Transverse colon (tissue), 4 donors: ENCODE measurements at regions not wholly inside any gene's neighbourhood (a gene's known extent, or its start where the extent isn't known, plus 50 kb on each side); places are given as distances from the start of the nearest gene placed in this dataset.

ENCODE experiments used
- DNase-seq: peaks from one replicate; pipeline ENCODE4 v3.0.0-alpha.2; 2019
- H3K27ac ChIP-seq, 4 donors: fragments of 200-600 bp; sonication (generic); 2 replicates each; pipeline ENCODE4 v1.5.1; 2016 to 2018; ENCODE audit warnings: inconsistent platforms in 4 of 4
- H3K27me3 ChIP-seq: fragments of 200-600 bp; sonication (generic); 2 replicates; pipeline ENCODE4 v1.5.1; 2017; ENCODE audit warnings: inconsistent platforms
- H3K36me3 ChIP-seq, 4 donors: fragments of 200-600 bp; sonication (generic); 2 replicates each; pipeline ENCODE4 v1.5.1; 2017 to 2019; ENCODE audit warnings: inconsistent platforms in 4 of 4
- H3K4me1 ChIP-seq, 4 donors: fragments of 200-600 bp; sonication (generic); 2 replicates each; pipeline ENCODE4 v1.5.1; 2017 to 2020; ENCODE audit warnings: inconsistent platforms in 4 of 4
- H3K4me3 ChIP-seq, 4 donors: fragments of 200-600 bp; sonication (generic); 1 replicate in 1 of 4; 2 replicates in 3 of 4; pipeline versions ENCODE4 v1.5.1 to v1.6.1; 2017 to 2019; ENCODE audit warnings: inconsistent platforms in 4 of 4
- H3K9me3 ChIP-seq, 2 donors: fragments of 200-600 bp; sonication (generic); 2 replicates each; pipeline ENCODE4 v1.5.1; 2017 to 2019; ENCODE audit warnings: inconsistent platforms in 2 of 2
- CTCF ChIP-seq, 5 experiments: fragments of 200-600 bp in 3 of 5; fragments of 450-650 bp in 2 of 5; sonication (generic) in 3 of 5; IDR thresholded peaks; 1 replicate in 2 of 5; 2 replicates in 3 of 5; pipeline ENCODE4 v1.5.1; 2016 to 2017; ENCODE audit warnings: antibody characterized with exemption in 5 of 5, inconsistent platforms in 3 of 5, mild to moderate bottlenecking in 2 of 5, moderate library complexity in 1 of 5
- EP300 ChIP-seq: sonication (generic); formaldehyde crosslinking; IDR thresholded peaks from one replicate; pipeline ENCODE4 v1.6.1; 2017; ENCODE audit warnings: antibody characterized with exemption, low read depth
- POLR2A ChIP-seq: fragments of 450-650 bp; IDR thresholded peaks from one replicate; pipeline ENCODE4 v1.6.1; 2016; ENCODE audit warnings: antibody characterized with exemption, mild to moderate bottlenecking, moderate library complexity
- POLR2AphosphoS5 ChIP-seq, 3 donors: sonication (generic); formaldehyde crosslinking; IDR thresholded peaks; one replicate each; pipeline ENCODE4 v1.6.1; 2016; ENCODE audit warnings: antibody characterized with exemption in 3 of 3
- WGBS, 2 donors: methylation state at CpG; one replicate each; pipeline ENCODE4 v1.1.5; 2018; ENCODE audit warnings: low coverage in 1 of 2; 5-methylcytosine and 5-hydroxymethylcytosine counted together
- in situ Hi-C, 4 donors: fragments of 200-750 bp; cut with MboI; loops; one replicate each; pipeline versions ENCODE4 v1.15.0 to v1.15.1; 2017; ENCODE audit warnings: low sequenced_read_pairs in 3 of 4, low pct_ligation_motif_present in 1 of 4, low pct_unique_long_range_greater_than_20kb in 1 of 4
- intact Hi-C: fragments of 100-400 bp; cut with DNase I; formaldehyde crosslinking; loops from one replicate; pipeline ENCODE4 v1.15.1; 2023; ENCODE audit warnings: low total_unique reads

GRCh38 chrX:107577933-107578332, 50.4 kb upstream of the PRPS1 start:
- H3K36me3 ChIP-seq, result no peaks in the 10 kb centered on the region
- intact Hi-C loops, result no loop called here
- no peak for TF ChIP-seq POLR2A
- no peak for TF ChIP-seq EP300
- no peak for TF ChIP-seq CTCF (IDR thresholded peaks at IDR 0.05)
- no peak for TF ChIP-seq POLR2AphosphoS5 (IDR thresholded peaks at IDR 0.05)
- in situ Hi-C loops, result no loop called here
- H3K4me3 ChIP-seq, result no peak overlapping the region
- no peak overlapping the region for H3K27ac ChIP-seq
- 92% methylated on average over 2 of the region's 2 CpGs; no CpG with 5 or more reads in 1 of the 2 donors for WGBS, 2 donors
- DNase-seq, result no peak
- no peaks in the 10 kb centered on the region for H3K9me3 ChIP-seq
- H3K4me1 ChIP-seq, result no peaks in the 10 kb centered on the region
- no peaks in the 10 kb centered on the region for H3K27me3 ChIP-seq
